Tibial artery (tissue), 4 donors: ENCODE measurements at regions not wholly inside any gene's neighbourhood (a gene's known extent, or its start where the extent isn't known, plus 50 kb on each side); places are given as distances from the start of the nearest gene placed in this dataset.
"Not testable (repeated sequence)": the region's sequence is repeated elsewhere in the genome, so short reads cannot be mapped to it uniquely, and the experiment has no call there.

ENCODE experiments used
- DNase-seq, 2 donors: peaks; one replicate each; pipeline ENCODE4 v3.0.0-alpha.2; 2019
- H3K27ac ChIP-seq, 2 donors: fragments of 200-600 bp; sonication (generic) in 1 of 2; 1 replicate in 1 of 2; 2 replicates in 1 of 2; pipeline ENCODE4 v1.5.1; 2018 to 2019; ENCODE audit warnings: mild to moderate bottlenecking in 1 of 2
- H3K27me3 ChIP-seq, 2 donors: fragments of 200-600 bp; sonication (generic) in 1 of 2; one replicate each; pipeline versions ENCODE4 v1.5.1 to v1.6.0; 2016 to 2019
- H3K36me3 ChIP-seq, 3 donors: fragments of 200-600 bp; sonication (generic) in 2 of 3; one replicate each; pipeline ENCODE4 v1.5.1; 2016 to 2019; ENCODE audit warnings: mild to moderate bottlenecking in 2 of 3
- H3K4me1 ChIP-seq, 4 donors: fragments of 200-600 bp; sonication (generic) in 2 of 4; 1 replicate in 3 of 4; 2 replicates in 1 of 4; pipeline ENCODE4 v1.5.1; 2016 to 2019
- H3K4me3 ChIP-seq, 2 donors: fragments of 200-600 bp; sonication (generic) in 1 of 2; 1 replicate in 1 of 2; 2 replicates in 1 of 2; pipeline ENCODE4 v1.5.1; 2018 to 2019; ENCODE audit warnings: mild to moderate bottlenecking in 2 of 2
- H3K9me3 ChIP-seq, 3 donors: fragments of 200-600 bp; sonication (generic) in 1 of 3; one replicate each; pipeline ENCODE4 v1.5.1; 2016 to 2019
- intact Hi-C: fragments of 100-400 bp; cut with DNase I; formaldehyde crosslinking; loops from one replicate; pipeline ENCODE4 v1.15.0; 2023; ENCODE audit warnings: low total_unique reads
- TF ChIP-seq, protein P1 (sequence below), 2 experiments: fragments of 200-600 bp in 1 of 2; fragments of 450-650 bp in 1 of 2; IDR thresholded peaks; one replicate each; pipeline ENCODE4 v1.5.1; 2017 to 2019; ENCODE audit warnings: antibody characterized with exemption in 2 of 2, mild to moderate bottlenecking in 1 of 2, moderate library complexity in 1 of 2

DNA sequence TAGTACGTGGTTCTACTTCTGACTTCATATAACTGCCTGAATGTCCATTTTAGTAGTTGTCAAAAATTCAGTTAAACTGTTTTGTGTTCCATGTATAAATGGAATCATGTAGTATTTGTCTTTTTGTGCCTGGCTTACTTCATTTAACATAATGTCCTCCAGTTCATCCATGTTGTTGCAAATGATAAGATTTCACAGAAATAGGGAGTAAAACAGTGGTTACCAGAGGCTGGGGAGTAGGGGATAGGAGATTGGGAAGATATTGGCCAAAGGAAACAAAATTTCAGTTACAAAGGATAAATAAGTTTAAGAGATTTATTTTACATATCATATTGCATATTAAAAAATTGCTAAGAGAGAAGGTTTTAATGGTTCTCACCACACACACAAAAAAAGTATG is 425.0 kb upstream of the MEF2C start:
- TF ChIP-seq, protein P1, sequence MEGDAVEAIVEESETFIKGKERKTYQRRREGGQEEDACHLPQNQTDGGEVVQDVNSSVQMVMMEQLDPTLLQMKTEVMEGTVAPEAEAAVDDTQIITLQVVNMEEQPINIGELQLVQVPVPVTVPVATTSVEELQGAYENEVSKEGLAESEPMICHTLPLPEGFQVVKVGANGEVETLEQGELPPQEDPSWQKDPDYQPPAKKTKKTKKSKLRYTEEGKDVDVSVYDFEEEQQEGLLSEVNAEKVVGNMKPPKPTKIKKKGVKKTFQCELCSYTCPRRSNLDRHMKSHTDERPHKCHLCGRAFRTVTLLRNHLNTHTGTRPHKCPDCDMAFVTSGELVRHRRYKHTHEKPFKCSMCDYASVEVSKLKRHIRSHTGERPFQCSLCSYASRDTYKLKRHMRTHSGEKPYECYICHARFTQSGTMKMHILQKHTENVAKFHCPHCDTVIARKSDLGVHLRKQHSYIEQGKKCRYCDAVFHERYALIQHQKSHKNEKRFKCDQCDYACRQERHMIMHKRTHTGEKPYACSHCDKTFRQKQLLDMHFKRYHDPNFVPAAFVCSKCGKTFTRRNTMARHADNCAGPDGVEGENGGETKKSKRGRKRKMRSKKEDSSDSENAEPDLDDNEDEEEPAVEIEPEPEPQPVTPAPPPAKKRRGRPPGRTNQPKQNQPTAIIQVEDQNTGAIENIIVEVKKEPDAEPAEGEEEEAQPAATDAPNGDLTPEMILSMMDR (IDR thresholded peaks at IDR 0.05): no peak
- intact Hi-C loops: no loop called here
- DNase-seq: no peak
- no peak overlapping the region for H3K27ac ChIP-seq
- no peaks in the 10 kb centered on the region for H3K27me3 ChIP-seq
- H3K4me1 ChIP-seq: peaks cover 0 to 13% (median 5%) of the 10 kb centered on the region in 4 donors
- no peaks in the 10 kb centered on the region for H3K36me3 ChIP-seq
- H3K4me3 ChIP-seq: no peak overlapping the region
- H3K9me3 ChIP-seq: no peaks in the 10 kb centered on the region

DNA sequence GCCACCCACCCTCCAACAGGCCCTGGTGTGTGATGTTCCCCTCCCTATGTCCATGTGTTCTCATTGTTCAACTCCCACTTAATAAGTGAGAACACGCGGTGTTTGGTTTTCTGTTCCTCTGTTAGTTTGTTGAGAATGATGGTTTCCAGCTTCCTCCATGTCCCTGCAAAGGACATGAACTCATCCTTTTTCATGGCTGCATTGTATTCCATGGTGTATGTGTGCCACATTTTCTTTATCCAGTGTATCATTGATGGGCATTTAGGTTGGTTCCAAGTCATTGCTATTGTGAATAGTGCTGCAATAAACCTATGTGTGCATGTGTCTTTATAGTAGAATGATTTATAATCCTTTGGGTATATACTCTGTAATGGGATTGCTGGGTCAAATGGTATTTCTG is 424.2 kb upstream of the MEF2C start:
- H3K27me3 ChIP-seq, intact Hi-C loops, H3K9me3 ChIP-seq, H3K4me3 ChIP-seq, H3K27ac ChIP-seq, DNase-seq, H3K4me1 ChIP-seq, H3K36me3 ChIP-seq: not testable (repeated sequence)

DNA sequence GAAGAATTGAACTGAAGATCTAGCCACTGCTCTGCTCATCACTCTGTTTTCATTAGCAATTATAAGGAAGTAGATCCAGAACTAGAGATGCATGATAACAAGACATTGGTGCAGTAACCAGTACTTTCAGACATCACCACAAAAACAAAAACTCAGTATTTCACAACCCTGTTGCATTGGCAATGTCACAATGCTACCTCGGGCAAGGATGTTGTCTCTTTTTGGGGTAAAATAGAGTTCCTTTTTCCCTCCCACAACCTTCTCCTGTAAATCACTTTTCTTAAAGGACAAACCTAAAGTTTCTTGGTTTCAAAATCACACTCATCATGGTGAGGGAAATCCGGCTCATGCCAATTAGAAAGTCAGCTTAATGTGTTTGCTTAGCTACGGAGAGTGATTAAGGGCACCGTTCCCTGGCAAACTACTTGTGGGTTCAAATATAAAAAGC is 420.1 kb upstream of the MEF2C start:
- intact Hi-C loops: no loop called here
- no peak overlapping the region for H3K4me3 ChIP-seq
- no peaks in the 10 kb centered on the region for H3K9me3 ChIP-seq
- TF ChIP-seq, protein P1 (IDR thresholded peaks at IDR 0.05): no peak
- peaks cover 0 to 4% (median 0%) of the 10 kb centered on the region in 4 donors for H3K4me1 ChIP-seq
- no peak overlapping the region for H3K27ac ChIP-seq
- no peaks in the 10 kb centered on the region for H3K27me3 ChIP-seq
- no peak for DNase-seq
- H3K36me3 ChIP-seq: no peaks in the 10 kb centered on the region

GRCh38 chr5:89302102-89302891 is 419.3 kb upstream of the MEF2C start:
- Histone ChIP-seq H3K27me3 (no peaks in the 10 kb centered on the region), H3K9me3 (no peaks in the 10 kb centered on the region), H3K27ac (no peak overlapping the region), H3K36me3 (no peaks in the 10 kb centered on the region), H3K4me1 (peaks cover 0 to 8% (median 0%) of the 10 kb centered on the region in 4 donors), H3K4me3 (no peak overlapping the region)
- TF ChIP-seq, protein P1 (IDR thresholded peaks at IDR 0.05): no peak
- intact Hi-C loops: no loop called here
- DNase-seq: no peak

DNA sequence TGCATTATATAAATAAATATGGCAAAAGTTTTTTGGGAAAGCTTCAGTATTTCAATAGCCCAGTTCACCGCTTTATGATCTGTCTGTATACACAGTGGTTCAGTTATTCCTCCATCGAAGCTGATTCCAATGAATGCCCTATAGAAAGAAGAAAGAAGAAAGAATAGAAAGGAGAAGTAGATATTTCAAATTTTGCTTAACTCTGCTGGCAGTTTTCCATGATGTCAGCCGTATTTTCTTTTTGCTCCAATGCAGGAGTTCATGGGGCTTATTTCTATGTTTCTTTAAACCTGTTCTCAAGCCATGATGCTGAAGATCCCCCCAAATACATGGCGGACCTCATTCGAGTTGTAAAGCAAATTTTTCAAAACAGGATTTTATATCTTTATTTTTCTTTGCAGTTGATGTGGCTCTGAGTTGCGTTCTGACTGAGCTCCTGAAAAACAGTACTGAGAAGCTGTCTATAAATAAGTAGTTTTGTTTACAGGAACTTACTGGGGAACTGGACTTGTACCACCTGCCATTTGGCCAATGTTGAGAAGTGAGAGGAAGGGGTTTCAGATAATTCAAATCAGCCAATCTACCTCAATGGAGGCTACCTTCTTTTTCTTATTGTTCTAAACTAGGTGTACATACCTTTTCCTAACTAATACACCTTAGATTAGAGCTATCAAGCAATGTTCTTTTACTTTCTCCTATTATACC is 418.5 kb upstream of the MEF2C start:
- Histone ChIP-seq H3K9me3 (no peaks in the 10 kb centered on the region), H3K27ac (no peak overlapping the region), H3K4me1 (peaks cover 0 to 8% (median 0%) of the 10 kb centered on the region in 4 donors), H3K27me3 (no peaks in the 10 kb centered on the region), H3K36me3 (no peaks in the 10 kb centered on the region), H3K4me3 (no peak overlapping the region)
- intact Hi-C loops: no loop called here
- no peak for DNase-seq
- TF ChIP-seq, protein P1 (IDR thresholded peaks at IDR 0.05): no peak

DNA sequence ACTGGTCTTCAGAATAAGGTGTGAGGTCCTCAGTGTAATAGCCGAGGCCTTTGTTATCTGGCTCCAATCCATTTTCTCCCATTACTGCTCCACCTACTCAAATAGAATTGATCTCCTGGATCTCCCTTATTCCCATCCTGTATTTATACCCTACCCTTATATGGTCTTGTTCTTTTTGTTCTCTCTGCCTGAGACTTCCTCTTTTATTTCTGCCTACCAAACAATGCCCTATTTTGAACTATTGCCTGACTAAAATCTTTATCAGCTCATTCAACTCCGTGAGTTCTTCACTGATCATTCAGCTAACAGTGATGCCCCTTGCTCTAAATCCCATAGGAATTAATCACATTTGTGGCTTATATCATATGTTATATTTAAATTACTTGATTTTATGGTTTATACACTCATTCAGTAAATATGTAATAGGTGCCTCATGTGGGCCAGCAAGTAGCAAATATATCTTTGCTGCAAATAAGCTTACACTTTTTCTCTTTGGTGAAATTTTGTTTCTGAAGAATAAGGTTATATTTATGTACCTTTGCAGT is 417.5 kb upstream of the MEF2C start:
- intact Hi-C loops: no loop called here
- H3K27ac ChIP-seq: no peak overlapping the region
- peaks cover 0 to 8% (median 0%) of the 10 kb centered on the region in 4 donors for H3K4me1 ChIP-seq
- DNase-seq: no peak
- no peak overlapping the region for H3K4me3 ChIP-seq
- H3K9me3 ChIP-seq: no peaks in the 10 kb centered on the region
- H3K36me3 ChIP-seq: no peaks in the 10 kb centered on the region
- H3K27me3 ChIP-seq: no peaks in the 10 kb centered on the region
- TF ChIP-seq, protein P1 (IDR thresholded peaks at IDR 0.05): no peak
